Suppressor macrophage (primary cell): ENCODE measurements at regions not wholly inside any gene's neighbourhood (a gene's known extent, or its start where the extent isn't known, plus 50 kb on each side); places are given as distances from the start of the nearest gene placed in this dataset.

Source experiments
- DNase-seq, 4 experiments: peaks; one replicate each; pipeline ENCODE4 v3.0.0-alpha.2; 2020 to 2022

GRCh38 chr1:79791488-79792218 is 785.1 kb upstream of the ADGRL4 start:
- DNase-seq = no peak

- DNase-seq = no peak
Observed at GRCh38 chr1:79790950-79791349, 784.4 kb upstream of the ADGRL4 start.

- no peak for DNase-seq
Observed at GRCh38 chr1:79787631-79788030, 781.1 kb upstream of the ADGRL4 start.

GRCh38 chr1:79785964-79786363 is 779.4 kb upstream of the ADGRL4 start:
- DNase-seq = no peak

DNA sequence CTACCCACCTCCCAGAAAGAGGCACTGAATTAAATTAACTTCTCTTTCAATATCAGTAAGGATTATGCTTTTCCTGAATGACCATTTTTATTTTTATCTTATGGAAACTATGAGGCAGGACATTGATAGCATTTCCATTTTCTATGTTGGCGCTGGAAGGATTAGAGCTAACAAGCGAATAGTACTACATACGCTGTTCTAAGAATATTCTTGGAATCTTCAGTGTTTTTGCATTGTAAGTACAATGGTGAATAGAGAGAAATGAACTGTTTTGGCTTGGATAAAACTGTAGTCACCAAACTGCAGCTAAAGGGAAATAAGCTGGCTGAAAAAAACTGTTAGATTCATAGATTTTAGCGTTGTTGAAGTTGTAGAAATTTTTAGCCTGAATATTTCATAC is 779.0 kb upstream of the ADGRL4 start:
- DNase-seq = no peak

- no peak for DNase-seq
Observed at GRCh38 chr1:79781261-79781660, 774.7 kb upstream of the ADGRL4 start.

- peak in 1 of 4 experiments; percentile 0 for DNase-seq
Observed at GRCh38 chr1:79777481-79778219, 771.1 kb upstream of the ADGRL4 start.

DNA sequence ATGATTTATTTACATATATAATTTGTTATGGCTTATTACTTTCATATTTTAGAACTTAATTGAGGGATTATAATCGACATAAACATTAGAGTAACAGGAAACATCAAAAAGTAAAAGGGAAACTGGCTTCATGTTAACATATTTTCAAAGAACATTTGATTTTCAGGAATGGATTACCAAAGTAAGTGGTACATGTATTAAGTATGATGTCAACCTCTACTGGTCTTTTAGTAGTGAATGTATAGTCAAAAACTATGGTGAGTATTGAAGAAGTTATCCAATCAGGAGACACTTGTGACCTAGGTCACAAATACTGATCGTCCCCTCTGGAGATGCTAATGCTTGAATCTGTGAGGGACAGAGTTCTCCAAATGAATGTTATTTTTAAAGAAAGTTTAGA is 768.9 kb upstream of the ADGRL4 start:
- no peak for DNase-seq

DNA sequence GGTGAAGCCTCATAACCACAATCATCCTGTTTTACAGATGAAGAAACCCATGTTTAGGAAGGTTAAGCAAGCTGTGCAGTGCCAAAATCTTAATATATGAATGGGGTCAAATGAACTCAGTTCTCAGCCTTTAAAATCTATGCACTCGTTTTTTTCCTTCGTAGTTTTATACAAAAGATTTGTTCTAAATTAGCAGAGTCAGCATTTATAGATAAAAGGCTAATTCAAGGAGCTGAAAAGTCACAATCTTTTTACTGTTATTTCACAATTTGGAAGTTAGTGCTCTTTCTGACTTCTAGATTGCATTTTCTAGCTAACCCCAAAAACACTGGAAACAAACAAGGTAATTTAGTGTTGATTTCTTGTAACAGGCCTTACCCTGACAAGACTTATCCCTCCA is 766.9 kb upstream of the ADGRL4 start:
- no peak for DNase-seq

DNA sequence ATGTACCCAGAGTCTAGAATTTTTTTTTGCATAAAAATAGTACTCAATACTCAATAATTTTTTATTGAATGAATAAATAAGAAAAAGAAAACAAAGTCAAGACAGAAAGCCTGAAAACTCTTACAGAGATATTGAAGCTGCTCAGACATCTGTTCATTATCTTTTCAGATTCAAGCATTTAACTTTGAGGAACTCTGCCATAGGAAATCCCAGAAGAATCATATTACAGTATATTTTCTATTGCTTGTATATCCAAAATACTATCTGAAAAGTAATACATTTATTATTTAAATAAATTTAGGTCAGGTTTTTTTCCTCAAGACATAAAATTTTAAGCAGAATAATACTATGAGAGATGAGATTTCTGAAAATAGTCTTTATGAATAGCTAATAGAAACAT is 755.9 kb upstream of the ADGRL4 start:
- no peak for DNase-seq

DNA sequence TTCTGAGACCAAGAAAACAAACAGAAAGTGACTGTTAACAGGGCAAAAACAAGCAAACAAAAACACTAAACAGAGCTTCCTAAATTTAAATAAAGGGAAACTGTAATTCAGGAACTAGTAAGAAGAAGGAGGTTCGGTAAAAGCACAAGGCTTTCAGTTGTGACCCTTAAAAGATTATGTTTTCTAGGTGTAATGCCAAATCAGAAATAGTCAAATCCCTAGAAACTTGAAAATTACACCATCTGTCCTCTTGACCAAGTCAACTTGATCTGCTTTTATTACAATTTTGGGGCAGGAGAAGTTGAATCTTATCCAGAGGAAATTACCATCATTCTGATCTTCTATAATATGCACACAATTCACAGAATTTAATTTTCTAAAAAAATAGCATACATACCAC is 754.0 kb upstream of the ADGRL4 start:
- DNase-seq = no peak

- DNase-seq = no peak
Observed at GRCh38 chr1:79749607-79750006, 743.1 kb upstream of the ADGRL4 start.

DNA sequence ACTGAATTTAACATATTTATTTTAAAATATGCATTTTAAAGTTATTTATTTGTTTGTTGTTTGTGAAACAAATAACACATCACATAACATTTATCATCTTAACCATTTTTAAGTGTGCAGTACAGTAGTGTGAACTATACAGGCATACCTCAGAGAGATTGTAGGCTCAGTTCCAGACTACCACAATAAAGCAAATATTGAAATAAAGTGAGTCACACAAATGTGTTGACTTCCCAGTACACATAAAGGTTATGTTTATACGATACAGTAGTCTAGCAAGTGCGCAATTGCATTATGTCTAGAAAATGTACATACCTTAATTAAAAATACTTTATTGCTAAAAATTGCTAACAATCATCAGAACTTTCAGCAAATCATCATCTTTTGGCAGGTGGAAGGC is 739.4 kb upstream of the ADGRL4 start:
- no peak for DNase-seq

DNA sequence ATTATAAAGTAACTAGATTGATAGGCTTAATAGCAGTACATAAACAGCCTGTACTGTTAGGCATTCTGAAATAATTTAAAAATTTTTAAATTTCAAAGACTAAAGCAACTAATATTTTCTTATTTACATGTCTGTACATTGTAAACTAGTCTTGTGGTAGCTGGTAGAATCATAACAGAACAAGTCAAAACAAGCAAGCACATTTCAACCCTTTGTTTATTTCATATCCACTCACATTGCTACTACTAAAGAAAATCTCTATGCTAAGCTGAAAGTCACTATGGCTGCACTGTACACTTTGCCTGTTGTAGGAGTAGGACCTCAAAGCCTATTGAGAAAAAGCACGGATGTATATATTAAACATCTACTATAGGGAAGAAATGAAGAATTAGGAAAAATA is 738.2 kb upstream of the ADGRL4 start:
- DNase-seq = no peak

DNA sequence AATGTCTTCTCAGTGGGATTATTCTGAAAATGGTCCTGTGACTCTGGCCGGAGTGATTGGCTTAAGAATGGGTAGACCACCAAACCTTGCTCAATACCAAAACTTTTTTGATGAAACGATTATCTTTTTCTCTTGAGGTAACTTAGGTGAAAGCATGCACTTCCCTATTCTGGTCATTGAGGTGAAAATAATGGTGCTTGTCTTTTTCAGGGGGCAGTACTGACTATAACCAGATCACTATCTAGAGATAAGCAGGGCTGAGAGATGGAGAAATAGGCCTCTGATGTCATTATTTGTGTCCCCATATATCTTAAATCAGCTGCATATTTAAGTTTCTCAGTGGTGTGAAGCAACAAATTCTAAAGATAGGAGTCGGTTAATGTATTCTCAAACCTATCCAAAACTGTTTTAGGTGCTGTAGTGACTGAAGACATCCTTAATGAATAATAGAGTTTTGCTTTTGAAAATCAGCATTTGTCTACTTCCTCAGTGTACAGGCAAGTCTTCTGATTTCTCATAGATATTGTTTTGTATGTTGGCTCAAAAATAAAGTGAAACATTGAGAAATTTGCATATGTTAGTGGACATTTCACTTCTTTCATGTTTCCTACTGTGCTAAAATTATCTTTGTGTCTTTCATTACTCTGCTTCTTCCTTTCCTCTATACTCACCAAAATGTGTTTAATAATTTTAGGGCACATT is 735.3 kb upstream of the ADGRL4 start:
- no peak for DNase-seq

DNA sequence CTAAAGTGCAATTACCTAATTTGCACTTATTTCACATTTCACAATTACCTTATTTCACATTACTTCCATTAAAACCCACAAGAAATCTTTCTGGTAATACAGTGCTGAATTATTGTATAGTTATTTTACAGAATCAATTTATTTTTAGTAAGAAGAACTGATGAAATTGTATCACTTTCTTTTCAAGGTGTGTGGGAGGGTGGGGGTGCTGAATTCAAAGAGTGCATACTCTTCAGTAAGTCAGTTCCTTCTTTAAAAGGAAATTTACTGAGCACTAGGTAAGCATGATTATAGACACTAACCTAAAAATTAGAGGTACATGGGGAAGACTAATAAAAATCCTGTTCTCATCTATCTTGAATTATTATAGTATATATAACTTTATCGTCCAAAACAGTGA is 731.6 kb upstream of the ADGRL4 start:
- DNase-seq = no peak

DNA sequence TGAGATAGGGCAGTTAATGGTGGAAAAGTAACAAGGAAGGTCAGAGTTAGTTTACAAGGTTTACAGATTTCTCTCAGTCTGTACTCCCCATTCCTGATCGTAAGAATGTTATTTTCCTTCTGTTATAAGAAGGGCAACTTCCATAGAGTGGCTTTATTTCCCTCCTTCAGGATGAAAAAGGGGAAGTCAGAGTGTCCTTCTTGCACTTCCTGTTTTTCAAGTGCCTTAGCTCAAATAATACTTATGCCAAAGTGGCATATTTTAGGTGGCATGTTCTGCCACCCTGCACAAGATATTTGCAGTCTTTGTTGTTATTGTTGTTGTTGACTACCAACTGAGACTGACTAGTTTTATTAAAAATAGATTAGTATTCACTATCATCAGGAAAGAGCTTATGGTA is 730.7 kb upstream of the ADGRL4 start:
- DNase-seq = peak in 3 of 4 experiments; percentile 13 to 34 (median 28)

DNA sequence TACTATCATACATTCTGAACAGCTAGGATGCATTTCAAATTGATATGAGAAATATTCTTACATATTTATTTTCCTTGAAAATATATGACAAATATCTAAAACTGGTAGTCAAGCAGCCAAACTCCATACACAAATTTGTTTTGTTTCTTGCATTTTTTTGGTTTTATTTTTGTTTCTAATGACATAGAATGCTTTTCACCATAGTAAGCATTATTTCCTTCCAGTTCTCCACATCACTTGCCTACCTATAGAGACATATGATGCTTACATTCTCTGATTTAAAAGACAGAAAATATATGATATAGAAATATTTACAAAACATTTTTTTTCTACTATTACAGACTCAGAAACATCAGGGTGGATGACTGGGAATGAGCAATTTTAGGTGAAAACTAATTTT is 726.4 kb upstream of the ADGRL4 start:
- DNase-seq = no peak

GRCh38 chr1:79726911-79727310 is 720.4 kb upstream of the ADGRL4 start:
- DNase-seq = no peak

DNA sequence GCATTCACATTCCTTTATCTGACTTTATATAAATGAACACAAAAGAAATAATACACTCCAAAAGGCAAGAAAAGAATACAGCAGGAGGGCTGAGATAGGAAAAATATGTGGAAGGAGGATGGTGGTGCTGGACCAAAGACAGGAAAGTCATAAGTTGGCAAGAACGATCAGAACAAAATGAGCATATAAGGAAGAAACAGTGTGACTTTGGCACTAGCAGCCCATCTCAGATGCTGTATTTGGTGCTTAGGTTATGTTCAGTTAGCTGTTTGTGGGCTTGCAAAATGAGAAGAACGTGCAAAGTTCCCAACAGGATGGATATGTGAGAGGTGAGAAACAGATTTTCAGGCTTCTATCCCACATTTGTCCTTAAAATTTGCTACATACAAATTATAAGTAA is 719.8 kb upstream of the ADGRL4 start:
- DNase-seq = no peak

GRCh38 chr1:79716447-79716846 is 709.9 kb upstream of the ADGRL4 start:
- DNase-seq = no peak

- no peak for DNase-seq
Observed at GRCh38 chr1:79714664-79715063, 708.1 kb upstream of the ADGRL4 start.

- DNase-seq = no peak
Observed at GRCh38 chr1:79711001-79711431, 704.5 kb upstream of the ADGRL4 start.
